HCT116 (cell line): ENCODE measurements at regions not wholly inside any gene's neighbourhood (a gene's known extent, or its start where the extent isn't known, plus 50 kb on each side); places are given as distances from the start of the nearest gene placed in this dataset.

Experiments
- ATAC-seq: fragments of 200-7000 bp; cut with Tn5 transposase; 2 replicates; pipeline ENCODE4 v1.9.1; 2020; ENCODE audit warnings: mild to moderate bottlenecking, moderate library complexity
- BruUV-seq: library from RNA; stranded (reverse); fragments of 400-500 nt; replicated peaks from 2 replicates; lab custom pipeline; 2021; lab: Mats Ljungman, UMichigan
- CTCF ChIA-PET: fragments of 300-600 bp; sonication (Branson Sonifier 250); formaldehyde crosslinking; loops from one replicate; lab custom pipeline; 2021; ENCODE audit warnings: antibody characterized with exemption; lab: Charles Lee
- POLR2A ChIA-PET: fragments of 300-600, 350-600 bp; sonication (Branson Sonifier 250); formaldehyde crosslinking; loops from one replicate; lab custom pipeline; 2021; ENCODE audit warnings: antibody characterized with exemption; lab: Charles Lee
- RAD21 ChIA-PET, 2 experiments: fragments of 300-600 bp; sonication (Branson Sonifier 250); formaldehyde crosslinking; loops; one replicate each; lab custom pipeline; 2023; ENCODE audit warnings: low total read pairs in 2 of 2; ENCODE audit not compliant: uncharacterized antibody in 2 of 2, unreplicated experiment in 2 of 2, low non-redundant PET in 1 of 2; lab: Charles Lee
- DNase-seq: peaks from one replicate; pipeline ENCODE4 v3.0.0-alpha.2; 2010; ENCODE audit warnings: low read depth, low spot score
- H2AFZ ChIP-seq: fragments of 200-600 bp; shearing (Covaris generic), sonication (generic); 2 replicates; pipeline ENCODE4 v1.6.1; 2017; ENCODE audit warnings: low read depth, mixed run types, mixed read lengths, antibody characterized with exemption, low read length; ENCODE audit not compliant: poor library complexity, severe bottlenecking
- H3K27ac ChIP-seq: 2 replicates; pipeline ENCODE4 v1.5.1; 2012; ENCODE audit warnings: low read depth, low read length
- H3K27me3 ChIP-seq: fragments of 200-600 bp; sonication (generic); 2 replicates; pipeline ENCODE4 v1.6.1; 2016; ENCODE audit warnings: mixed run types, low read length, mixed read lengths; ENCODE audit not compliant: insufficient read depth
- H3K36me3 ChIP-seq, 2 experiments: fragments of 200-500 bp in 1 of 2; fragments of 200-600 bp in 1 of 2; sonication (Bioruptor generic) in 1 of 2; sonication (generic) in 1 of 2; 2 replicates each; pipeline versions ENCODE4 v1.5.1 to v1.6.1; 2014 to 2016; ENCODE audit warnings: low read length in 2 of 2, inconsistent platforms in 1 of 2, mixed read lengths in 1 of 2, mixed run types in 1 of 2; ENCODE audit not compliant: insufficient read depth in 2 of 2, control insufficient read depth in 1 of 2
- H3K4me1 ChIP-seq, 2 experiments: fragments of 200-600 bp in 1 of 2; sonication (generic) in 1 of 2; 2 replicates each; pipeline versions ENCODE4 v1.5.1 to v1.6.1; 2012 to 2017; ENCODE audit warnings: low read length in 2 of 2, inconsistent platforms in 1 of 2, mild to moderate bottlenecking in 1 of 2, mixed read lengths in 1 of 2, mixed run types in 1 of 2, moderate library complexity in 1 of 2; ENCODE audit not compliant: insufficient read depth in 2 of 2, control insufficient read depth in 1 of 2
- H3K4me2 ChIP-seq: fragments of 200-600 bp; sonication (generic); 2 replicates; pipeline ENCODE4 v1.6.1; 2017; ENCODE audit warnings: mixed run types, low read length, mixed read lengths
- H3K4me3 ChIP-seq, 2 experiments: fragments of 200-600 bp in 1 of 2; sonication (generic) in 1 of 2; replicated peaks in 1 of 2; 2 replicates each; pipeline ENCODE4 v1.5.1; 2011 to 2016; ENCODE audit warnings: low read length in 2 of 2, control low read depth in 1 of 2, low read depth in 1 of 2, mild to moderate bottlenecking in 1 of 2, mixed read lengths in 1 of 2, mixed run types in 1 of 2
- H3K79me2 ChIP-seq: fragments of 200-600 bp; sonication (generic); 2 replicates; pipeline ENCODE4 v1.6.1; 2017; ENCODE audit warnings: mild to moderate bottlenecking, mixed run types, low read length, moderate library complexity, mixed read lengths; ENCODE audit not compliant: insufficient read depth
- H3K9ac ChIP-seq: fragments of 200-600 bp; sonication (generic); 2 replicates; pipeline ENCODE4 v1.6.1; 2016; ENCODE audit warnings: low read length, mixed read lengths
- H3K9me2 ChIP-seq: fragments of 200-600 bp; sonication (generic), shearing (Covaris generic); 2 replicates; pipeline ENCODE4 v1.6.1; 2017; ENCODE audit warnings: mixed run types, mild to moderate bottlenecking, moderate library complexity; ENCODE audit not compliant: insufficient read depth
- H3K9me3 ChIP-seq, 2 experiments: fragments of 200-500 bp in 1 of 2; fragments of 200-600 bp in 1 of 2; sonication (Bioruptor generic) in 1 of 2; sonication (generic) in 1 of 2; 2 replicates each; pipeline ENCODE4 v1.6.1; 2014 to 2017; ENCODE audit warnings: low read length in 2 of 2, mixed read lengths in 2 of 2, inconsistent platforms in 1 of 2, low read depth in 1 of 2, mild to moderate bottlenecking in 1 of 2, mixed run types in 1 of 2, moderate library complexity in 1 of 2; ENCODE audit not compliant: control insufficient read depth in 1 of 2, insufficient read depth in 1 of 2
- H4K20me1 ChIP-seq: fragments of 200-600 bp; sonication (generic), shearing (Covaris generic); 2 replicates; pipeline ENCODE4 v1.6.1; 2017; ENCODE audit warnings: mixed run types, mild to moderate bottlenecking, moderate library complexity; ENCODE audit not compliant: insufficient read depth
- FOSL1 ChIP-seq: IDR thresholded peaks from 2 replicates; pipeline ENCODE4 v1.6.1; 2012; ENCODE audit warnings: low read depth
- SIN3A ChIP-seq: IDR thresholded peaks from 2 replicates; pipeline ENCODE4 v1.6.1; 2012; ENCODE audit warnings: low read depth
- intact Hi-C: fragments of 100-400 bp; cut with micrococcal nuclease; formaldehyde crosslinking; loops from 2 replicates; pipeline ENCODE4 v1.10.0; 2022
- TF ChIP-seq, protein P1 (sequence below): IDR thresholded peaks from 2 replicates; pipeline ENCODE4 v1.6.1; 2012; ENCODE audit warnings: low read depth
- TF ChIP-seq, protein P2 (sequence below), 3 experiments: fragments of 200-600 bp in 1 of 3; sonication (generic) in 1 of 3; IDR thresholded peaks in 2 of 3; conservative IDR thresholded peaks in 1 of 3; 2 replicates each; pipeline ENCODE4 v1.5.1; 2012 to 2017; ENCODE audit warnings: low read depth in 2 of 3, low read length in 2 of 3, antibody characterized with exemption in 1 of 3, borderline replicate concordance in 1 of 3, control low read depth in 1 of 3, mild to moderate bottlenecking in 1 of 3, mixed read lengths in 1 of 3, mixed run types in 1 of 3, moderate library complexity in 1 of 3; ENCODE audit not compliant: insufficient read depth in 1 of 3

DNA sequence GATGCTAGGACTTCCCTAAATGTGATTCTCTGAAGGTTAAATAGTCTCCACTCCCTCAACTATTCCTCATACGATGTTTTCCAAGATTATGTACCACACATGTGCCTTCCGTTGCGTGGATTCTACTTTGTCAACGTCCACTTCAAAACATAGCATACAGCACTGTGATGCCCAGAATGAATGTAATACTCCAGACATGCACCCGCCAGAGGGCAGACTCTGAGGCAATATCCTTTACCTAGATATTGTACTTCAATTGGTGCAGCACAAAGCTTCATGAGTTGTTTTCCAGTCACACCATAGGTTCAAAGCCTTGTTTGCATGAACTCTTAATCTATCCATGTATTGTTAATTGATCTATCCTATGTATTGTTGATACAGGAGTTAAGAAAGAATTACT lies 201.0 kb upstream of the NABP1 start:
- Histone ChIP-seq H3K9me2 (no peaks in the 10 kb centered on the region), H2AFZ (no peak overlapping the region), H3K79me2 (no peaks in the 10 kb centered on the region), H3K27me3 (no peaks in the 10 kb centered on the region), H3K4me2 (no peak overlapping the region), H3K9me3 (no peaks in the 10 kb centered on the region), H3K4me3 (no peak overlapping the region), H3K27ac (no peak overlapping the region), H4K20me1 (no peaks in the 10 kb centered on the region), H3K9ac (no peak overlapping the region), H3K4me1 (no peaks in the 10 kb centered on the region)
- BruUV-seq, result no TSS peak
- ChIA-PET RAD21 (no interaction called here), CTCF (no interaction called here), POLR2A (no interaction called here)
- no peak for DNase-seq
- intact Hi-C loops, result no loop called here
- ATAC-seq, result no peak
- TF ChIP-seq FOSL1, result no peak
- TF ChIP-seq SIN3A, result no peak
- TF ChIP-seq, protein P1, sequence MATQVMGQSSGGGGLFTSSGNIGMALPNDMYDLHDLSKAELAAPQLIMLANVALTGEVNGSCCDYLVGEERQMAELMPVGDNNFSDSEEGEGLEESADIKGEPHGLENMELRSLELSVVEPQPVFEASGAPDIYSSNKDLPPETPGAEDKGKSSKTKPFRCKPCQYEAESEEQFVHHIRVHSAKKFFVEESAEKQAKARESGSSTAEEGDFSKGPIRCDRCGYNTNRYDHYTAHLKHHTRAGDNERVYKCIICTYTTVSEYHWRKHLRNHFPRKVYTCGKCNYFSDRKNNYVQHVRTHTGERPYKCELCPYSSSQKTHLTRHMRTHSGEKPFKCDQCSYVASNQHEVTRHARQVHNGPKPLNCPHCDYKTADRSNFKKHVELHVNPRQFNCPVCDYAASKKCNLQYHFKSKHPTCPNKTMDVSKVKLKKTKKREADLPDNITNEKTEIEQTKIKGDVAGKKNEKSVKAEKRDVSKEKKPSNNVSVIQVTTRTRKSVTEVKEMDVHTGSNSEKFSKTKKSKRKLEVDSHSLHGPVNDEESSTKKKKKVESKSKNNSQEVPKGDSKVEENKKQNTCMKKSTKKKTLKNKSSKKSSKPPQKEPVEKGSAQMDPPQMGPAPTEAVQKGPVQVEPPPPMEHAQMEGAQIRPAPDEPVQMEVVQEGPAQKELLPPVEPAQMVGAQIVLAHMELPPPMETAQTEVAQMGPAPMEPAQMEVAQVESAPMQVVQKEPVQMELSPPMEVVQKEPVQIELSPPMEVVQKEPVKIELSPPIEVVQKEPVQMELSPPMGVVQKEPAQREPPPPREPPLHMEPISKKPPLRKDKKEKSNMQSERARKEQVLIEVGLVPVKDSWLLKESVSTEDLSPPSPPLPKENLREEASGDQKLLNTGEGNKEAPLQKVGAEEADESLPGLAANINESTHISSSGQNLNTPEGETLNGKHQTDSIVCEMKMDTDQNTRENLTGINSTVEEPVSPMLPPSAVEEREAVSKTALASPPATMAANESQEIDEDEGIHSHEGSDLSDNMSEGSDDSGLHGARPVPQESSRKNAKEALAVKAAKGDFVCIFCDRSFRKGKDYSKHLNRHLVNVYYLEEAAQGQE, result no peak
- TF ChIP-seq, protein P2, sequence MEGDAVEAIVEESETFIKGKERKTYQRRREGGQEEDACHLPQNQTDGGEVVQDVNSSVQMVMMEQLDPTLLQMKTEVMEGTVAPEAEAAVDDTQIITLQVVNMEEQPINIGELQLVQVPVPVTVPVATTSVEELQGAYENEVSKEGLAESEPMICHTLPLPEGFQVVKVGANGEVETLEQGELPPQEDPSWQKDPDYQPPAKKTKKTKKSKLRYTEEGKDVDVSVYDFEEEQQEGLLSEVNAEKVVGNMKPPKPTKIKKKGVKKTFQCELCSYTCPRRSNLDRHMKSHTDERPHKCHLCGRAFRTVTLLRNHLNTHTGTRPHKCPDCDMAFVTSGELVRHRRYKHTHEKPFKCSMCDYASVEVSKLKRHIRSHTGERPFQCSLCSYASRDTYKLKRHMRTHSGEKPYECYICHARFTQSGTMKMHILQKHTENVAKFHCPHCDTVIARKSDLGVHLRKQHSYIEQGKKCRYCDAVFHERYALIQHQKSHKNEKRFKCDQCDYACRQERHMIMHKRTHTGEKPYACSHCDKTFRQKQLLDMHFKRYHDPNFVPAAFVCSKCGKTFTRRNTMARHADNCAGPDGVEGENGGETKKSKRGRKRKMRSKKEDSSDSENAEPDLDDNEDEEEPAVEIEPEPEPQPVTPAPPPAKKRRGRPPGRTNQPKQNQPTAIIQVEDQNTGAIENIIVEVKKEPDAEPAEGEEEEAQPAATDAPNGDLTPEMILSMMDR (IDR thresholded peaks at IDR 0.05 in 2 of 3, conservative IDR thresholded peaks at IDR 0.05 in 1 of 3; ENCODE audit: borderline replicate concordance in 1 of 3, insufficient read depth in 1 of 3, low read depth in 2 of 3, low read length in 2 of 3), result 0 out of 6 replicates have a peak, but pooled peaks of 1 of the 3 experiments have one; percentile 1
- TF ChIP-seq, all 23 proteins: peak for 1
- no peaks in the 10 kb centered on the region for H3K36me3 ChIP-seq
